ENCODE measurements at regions not wholly inside any gene's neighbourhood (a gene's known extent, or its start where the extent isn't known, plus 50 kb on each side); places are given as distances from the start of the nearest gene placed in this dataset.

GRCh38 chr4:117801756-117802155, 232.5 kb upstream of the NDST3 start:
- no peak for TF ChIP-seq CTCF (IDR thresholded peaks at IDR 0.05)
- TF ChIP-seq POLR2A (IDR thresholded peaks at IDR 0.05): no peak
